GM12878 (cell line): ENCODE measurements at regions not wholly inside any gene's neighbourhood (a gene's known extent, or its start where the extent isn't known, plus 50 kb on each side); places are given as distances from the start of the nearest gene placed in this dataset.

Source experiments
- ATAC-seq: fragments of 200-7000 bp; cut with Tn5 transposase; 3 replicates; pipeline ENCODE4 v1.9.1; 2020; ENCODE audit warnings: mild to moderate bottlenecking, moderate library complexity
- BruUV-seq: library from RNA; stranded (reverse); fragments of 400-500 nt; replicated peaks from 2 replicates; lab custom pipeline; 2021; lab: Mats Ljungman, UMichigan
- CTCF ChIA-PET: fragments of 300-600 bp; sonication (Branson Sonifier 250); formaldehyde crosslinking; extraction: SDS; loops from one replicate; lab custom pipeline; 2021; ENCODE audit warnings: inconsistent platforms; lab: Yijun Ruan, JAX
- POLR2A ChIA-PET: fragments of 350-600 bp; formaldehyde crosslinking; extraction: SDS; loops from one replicate; lab custom pipeline; 2021; ENCODE audit warnings: inconsistent platforms; lab: Charles Lee
- RAD21 ChIA-PET: fragments of 300-600 bp; sonication (Branson Sonifier 250); formaldehyde crosslinking; loops from one replicate; lab custom pipeline; 2023; ENCODE audit warnings: antibody characterized with exemption; ENCODE audit not compliant: unreplicated experiment; lab: Charles Lee
- SMC1A ChIA-PET: fragments of 300-600 bp; sonication (Branson Sonifier 250); formaldehyde crosslinking; loops from one replicate; lab custom pipeline; 2023; ENCODE audit not compliant: unreplicated experiment, uncharacterized antibody; lab: Charles Lee
- DNase-seq: peaks from one replicate; pipeline ENCODE4 v3.0.0-alpha.2; 2011; ENCODE audit warnings: low read depth, low spot score
- FAIRE-seq: peaks from 3 replicates; lab custom pipeline; 2011; peaks lifted over from hg19 to GRCh38; lab: Jason Lieb, UNC
- H2AFZ ChIP-seq: 2 replicates; pipeline ENCODE4 v1.6.0; 2011; ENCODE audit warnings: low read depth, low read length, control low read depth; ENCODE audit not compliant: control insufficient read depth
- H3K27ac ChIP-seq: 2 replicates; pipeline ENCODE4 v1.5.1; 2011; ENCODE audit warnings: control low read depth; ENCODE audit not compliant: control insufficient read depth, insufficient read depth
- H3K27me3 ChIP-seq, 2 experiments: replicated peaks in 1 of 2; 2 replicates each; pipeline versions ENCODE4 v1.6.0 to v1.6.1; 2011; ENCODE audit warnings: low read length in 1 of 2; ENCODE audit not compliant: control insufficient read depth in 2 of 2, insufficient read depth in 2 of 2
- H3K36me3 ChIP-seq, 2 experiments: 2 replicates each; pipeline ENCODE4 v1.5.1; 2011; ENCODE audit warnings: low read length in 1 of 2; ENCODE audit not compliant: control insufficient read depth in 2 of 2, insufficient read depth in 2 of 2
- H3K4me1 ChIP-seq: 2 replicates; pipeline ENCODE4 v1.6.1; 2011; ENCODE audit warnings: mild to moderate bottlenecking, low read length, moderate library complexity, mixed read lengths; ENCODE audit not compliant: control insufficient read depth, insufficient read depth
- H3K4me2 ChIP-seq: 2 replicates; pipeline ENCODE4 v1.6.0; 2011; ENCODE audit warnings: control low read depth; ENCODE audit not compliant: control insufficient read depth, insufficient read depth
- H3K4me3 ChIP-seq: fragments of 200-600 bp; sonication (generic); 2 replicates; pipeline ENCODE4 v1.5.1; 2016
- H3K79me2 ChIP-seq: 2 replicates; pipeline ENCODE4 v1.6.0; 2011; ENCODE audit warnings: low read length; ENCODE audit not compliant: control insufficient read depth, insufficient read depth
- H3K9ac ChIP-seq: 2 replicates; pipeline ENCODE4 v1.8.0; 2011; ENCODE audit warnings: low read length, control low read depth, mixed read lengths; ENCODE audit not compliant: control insufficient read depth, insufficient read depth
- H3K9me3 ChIP-seq: replicated peaks from 3 replicates; pipeline ENCODE4 v1.5.1; 2011; ENCODE audit warnings: mild to moderate bottlenecking, low read length; ENCODE audit not compliant: control insufficient read depth, insufficient read depth
- H4K20me1 ChIP-seq: 2 replicates; pipeline ENCODE4 v1.6.0; 2011; ENCODE audit not compliant: control insufficient read depth, insufficient read depth
- CBFB ChIP-seq: IDR thresholded peaks from 2 replicates; pipeline ENCODE4 v1.6.1; 2016; ENCODE audit warnings: antibody characterized with exemption, low read depth
- CHD4 ChIP-seq: fragments of 200-600 bp; sonication (generic); IDR thresholded peaks from 2 replicates; pipeline ENCODE4 v1.6.1; 2016; ENCODE audit warnings: mild to moderate bottlenecking
- EP300 ChIP-seq, 2 experiments: fragments of 150-350 bp in 1 of 2; IDR thresholded peaks; 2 replicates each; pipeline ENCODE4 v1.6.1; 2011 to 2012; ENCODE audit warnings: low read depth in 2 of 2, low read length in 2 of 2, borderline replicate concordance in 1 of 2, improper control_type of control experiment in 1 of 2, inconsistent platforms in 1 of 2; ENCODE audit not compliant: control insufficient read depth in 1 of 2
- FOXM1 ChIP-seq: IDR thresholded peaks from 2 replicates; pipeline ENCODE4 v1.6.1; 2012; ENCODE audit warnings: low read depth, mild to moderate bottlenecking, inconsistent platforms, low read length, moderate library complexity
- IRF4 ChIP-seq: IDR thresholded peaks from 2 replicates; pipeline ENCODE4 v1.6.1; 2011; ENCODE audit warnings: low read depth, low read length
- MEF2B ChIP-seq: fragments of 450-650 bp; IDR thresholded peaks from 2 replicates; pipeline ENCODE4 v1.6.1; 2018; ENCODE audit warnings: mild to moderate bottlenecking, moderate library complexity; ENCODE audit not compliant: partially characterized antibody, poor library complexity, severe bottlenecking
- NFIC ChIP-seq: IDR thresholded peaks from 2 replicates; pipeline ENCODE4 v1.6.1; 2012; ENCODE audit warnings: low read depth, mild to moderate bottlenecking, inconsistent platforms, low read length, moderate library complexity
- RBBP5 ChIP-seq: fragments of 200-600 bp; sonication (generic); conservative IDR thresholded peaks from 2 replicates; pipeline ENCODE4 v1.6.1; 2016
- SIX5 ChIP-seq: IDR thresholded peaks from 2 replicates; pipeline ENCODE4 v1.6.1; 2011; ENCODE audit warnings: mild to moderate bottlenecking, low read depth, low read length, moderate library complexity; ENCODE audit not compliant: severe bottlenecking
- ZNF384 ChIP-seq: IDR thresholded peaks from 2 replicates; pipeline ENCODE4 v1.6.1; 2012; ENCODE audit warnings: low read depth, mild to moderate bottlenecking, low read length, improper control_type of control experiment, borderline replicate concordance
- WGBS: methylation state at CpG from one replicate; pipeline ENCODE4 v1.1.6; 2016; ENCODE audit warnings: low lambda C conversion rate; ENCODE audit not compliant: insufficient replicate concordance, insufficient coverage; ENCODE audit errors: missing lambda C conversion rate; 5-methylcytosine and 5-hydroxymethylcytosine counted together
- in situ Hi-C: fragments of 300-500 bp; cut with MboI; formaldehyde crosslinking; loops from 9 replicates; pipeline ENCODE4 v1.14.3; 2018; ENCODE audit warnings: mixed read lengths
- intact Hi-C: fragments of 100-400 bp; cut with micrococcal nuclease; formaldehyde crosslinking; loops from one replicate; pipeline ENCODE4 v1.14.2; 2022; ENCODE audit not compliant: unreplicated experiment
- TF ChIP-seq, protein P1 (sequence below): IDR thresholded peaks from 2 replicates; pipeline ENCODE4 v1.6.1; 2011; ENCODE audit warnings: borderline replicate concordance, low read depth, mild to moderate bottlenecking, moderate library complexity, low read length; ENCODE audit not compliant: insufficient read depth, poor library complexity, severe bottlenecking
- TF ChIP-seq, protein P2 (sequence below): fragments of 450-650 bp; IDR thresholded peaks from 2 replicates; pipeline ENCODE4 v1.6.1; 2014; ENCODE audit warnings: mild to moderate bottlenecking
- TF ChIP-seq, protein P3 (sequence below): IDR thresholded peaks from 2 replicates; pipeline ENCODE4 v1.6.1; 2012; ENCODE audit warnings: low read depth, low read length, improper control_type of control experiment
- TF ChIP-seq, protein P4 (sequence below): fragments of 450-650 bp; IDR thresholded peaks from 2 replicates; pipeline ENCODE4 v1.6.1; 2017; ENCODE audit warnings: antibody characterized with exemption, mild to moderate bottlenecking, moderate library complexity

DNA sequence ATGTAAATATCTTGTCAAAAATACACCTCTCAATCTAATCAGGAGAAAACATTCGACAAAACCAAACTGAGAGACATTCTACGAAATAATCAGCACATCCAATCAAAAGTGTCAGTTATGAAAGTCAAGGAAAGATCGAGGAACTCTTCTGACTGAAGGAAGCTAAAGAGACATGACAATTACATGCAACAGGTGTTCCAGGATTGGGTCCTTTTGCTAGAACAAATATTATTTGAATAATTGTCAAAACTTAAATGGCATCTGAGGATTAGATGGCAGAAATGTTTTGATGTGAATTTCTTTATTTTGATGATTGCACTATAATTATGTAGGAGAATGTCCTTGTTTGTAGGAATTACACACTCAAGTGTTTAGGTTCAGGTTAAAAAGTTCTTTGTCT is 124.1 kb upstream of the HES1 start:
- Histone ChIP-seq H3K9me3 (no peaks in the 10 kb centered on the region), H3K27me3 (peaks cover 0 to 2% of the 10 kb centered on the region in 2 experiments; a peak in 3 of 4 replicates), H3K4me1 (no peaks in the 10 kb centered on the region)
- no peak for DNase-seq
- SMC1A ChIA-PET, result interaction anchor here (1.0 to 1.3 kb wide), 2 partner anchors 9 to 44 kb away, joined by 4 read pairs; no protein-coding TSS in a partner anchor
- in situ Hi-C loops, result no loop called here
- TF ChIP-seq, protein P1, sequence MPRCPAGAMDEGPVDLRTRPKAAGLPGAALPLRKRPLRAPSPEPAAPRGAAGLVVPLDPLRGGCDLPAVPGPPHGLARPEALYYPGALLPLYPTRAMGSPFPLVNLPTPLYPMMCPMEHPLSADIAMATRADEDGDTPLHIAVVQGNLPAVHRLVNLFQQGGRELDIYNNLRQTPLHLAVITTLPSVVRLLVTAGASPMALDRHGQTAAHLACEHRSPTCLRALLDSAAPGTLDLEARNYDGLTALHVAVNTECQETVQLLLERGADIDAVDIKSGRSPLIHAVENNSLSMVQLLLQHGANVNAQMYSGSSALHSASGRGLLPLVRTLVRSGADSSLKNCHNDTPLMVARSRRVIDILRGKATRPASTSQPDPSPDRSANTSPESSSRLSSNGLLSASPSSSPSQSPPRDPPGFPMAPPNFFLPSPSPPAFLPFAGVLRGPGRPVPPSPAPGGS, result no peak
- TF ChIP-seq MEF2B (no peak), IRF4 (no peak), CHD4 (no peak), SIX5 (no peak), FOXM1 (no peak), NFIC (no peak), ZNF384 (no peak), CBFB (no peak), EP300 (IDR thresholded peaks at IDR 0.05; ENCODE audit: borderline replicate concordance in 1 of 2, control insufficient read depth in 1 of 2, low read depth in 2 of 2, low read length in 2 of 2) (no peak), RBBP5 (no peak)
- TF ChIP-seq, protein P2, sequence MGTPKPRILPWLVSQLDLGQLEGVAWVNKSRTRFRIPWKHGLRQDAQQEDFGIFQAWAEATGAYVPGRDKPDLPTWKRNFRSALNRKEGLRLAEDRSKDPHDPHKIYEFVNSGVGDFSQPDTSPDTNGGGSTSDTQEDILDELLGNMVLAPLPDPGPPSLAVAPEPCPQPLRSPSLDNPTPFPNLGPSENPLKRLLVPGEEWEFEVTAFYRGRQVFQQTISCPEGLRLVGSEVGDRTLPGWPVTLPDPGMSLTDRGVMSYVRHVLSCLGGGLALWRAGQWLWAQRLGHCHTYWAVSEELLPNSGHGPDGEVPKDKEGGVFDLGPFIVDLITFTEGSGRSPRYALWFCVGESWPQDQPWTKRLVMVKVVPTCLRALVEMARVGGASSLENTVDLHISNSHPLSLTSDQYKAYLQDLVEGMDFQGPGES, result no peak
- TF ChIP-seq, protein P3, sequence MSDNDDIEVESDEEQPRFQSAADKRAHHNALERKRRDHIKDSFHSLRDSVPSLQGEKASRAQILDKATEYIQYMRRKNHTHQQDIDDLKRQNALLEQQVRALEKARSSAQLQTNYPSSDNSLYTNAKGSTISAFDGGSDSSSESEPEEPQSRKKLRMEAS, result no peak
- TF ChIP-seq, protein P4, sequence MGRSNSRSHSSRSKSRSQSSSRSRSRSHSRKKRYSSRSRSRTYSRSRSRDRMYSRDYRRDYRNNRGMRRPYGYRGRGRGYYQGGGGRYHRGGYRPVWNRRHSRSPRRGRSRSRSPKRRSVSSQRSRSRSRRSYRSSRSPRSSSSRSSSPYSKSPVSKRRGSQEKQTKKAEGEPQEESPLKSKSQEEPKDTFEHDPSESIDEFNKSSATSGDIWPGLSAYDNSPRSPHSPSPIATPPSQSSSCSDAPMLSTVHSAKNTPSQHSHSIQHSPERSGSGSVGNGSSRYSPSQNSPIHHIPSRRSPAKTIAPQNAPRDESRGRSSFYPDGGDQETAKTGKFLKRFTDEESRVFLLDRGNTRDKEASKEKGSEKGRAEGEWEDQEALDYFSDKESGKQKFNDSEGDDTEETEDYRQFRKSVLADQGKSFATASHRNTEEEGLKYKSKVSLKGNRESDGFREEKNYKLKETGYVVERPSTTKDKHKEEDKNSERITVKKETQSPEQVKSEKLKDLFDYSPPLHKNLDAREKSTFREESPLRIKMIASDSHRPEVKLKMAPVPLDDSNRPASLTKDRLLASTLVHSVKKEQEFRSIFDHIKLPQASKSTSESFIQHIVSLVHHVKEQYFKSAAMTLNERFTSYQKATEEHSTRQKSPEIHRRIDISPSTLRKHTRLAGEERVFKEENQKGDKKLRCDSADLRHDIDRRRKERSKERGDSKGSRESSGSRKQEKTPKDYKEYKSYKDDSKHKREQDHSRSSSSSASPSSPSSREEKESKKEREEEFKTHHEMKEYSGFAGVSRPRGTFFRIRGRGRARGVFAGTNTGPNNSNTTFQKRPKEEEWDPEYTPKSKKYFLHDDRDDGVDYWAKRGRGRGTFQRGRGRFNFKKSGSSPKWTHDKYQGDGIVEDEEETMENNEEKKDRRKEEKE, result no peak
- TF ChIP-seq, all 136 proteins: peak for 0
- H3K4me3 ChIP-seq, result no peak overlapping the region
- H3K36me3 ChIP-seq, result no peaks in the 10 kb centered on the region
- ChIA-PET POLR2A (no interaction called here), RAD21 (no interaction called here), CTCF (no interaction called here)
- no peak overlapping the region for H2AFZ ChIP-seq
- WGBS, result 50% methylated on average over 3 of the region's 3 CpGs
- BruUV-seq, result no TSS peak
- no peak for FAIRE-seq
- H3K4me2 ChIP-seq, result no peak overlapping the region
- no peak for ATAC-seq
- intact Hi-C loops, result no loop called here
- no peak overlapping the region for H3K27ac ChIP-seq
- H3K79me2 ChIP-seq, result no peaks in the 10 kb centered on the region
- no peak overlapping the region for H3K9ac ChIP-seq
- no peaks in the 10 kb centered on the region for H4K20me1 ChIP-seq
